Heart right ventricle (tissue), 16 donors: ENCODE measurements at regions not wholly inside any gene's neighbourhood (a gene's known extent, or its start where the extent isn't known, plus 50 kb on each side); places are given as distances from the start of the nearest gene placed in this dataset.
A peak's percentile ranks its signal among the peaks of the same experiment; 100 is the strongest.

Experiments used
- ATAC-seq, 8 donors: fragments of 200-7000 bp; cut with Tn5 transposase; one replicate each; pipeline ENCODE4 v1.9.1; 2020; ENCODE audit warnings: mild to moderate bottlenecking in 8 of 8, moderate library complexity in 8 of 8, moderate number of reproducible peaks in 1 of 8
- DNase-seq, 2 donors: peaks; one replicate each; pipeline ENCODE4 v3.0.0-alpha.2; 2020
- H3K27ac ChIP-seq, 10 donors: fragments of 200-600 bp; sonication (generic) in 2 of 10; one replicate each; pipeline versions ENCODE4 v1.5.0 to v1.8.0; 2020 to 2022; ENCODE audit warnings: mild to moderate bottlenecking in 3 of 10
- H3K27me3 ChIP-seq, 7 donors: fragments of 200-600 bp; one replicate each; pipeline ENCODE4 v1.8.0; 2021 to 2022; ENCODE audit warnings: mild to moderate bottlenecking in 2 of 7
- H3K36me3 ChIP-seq, 9 donors: fragments of 200-600 bp; sonication (generic) in 1 of 9; one replicate each; pipeline versions ENCODE4 v1.5.0 to v1.8.0; 2020 to 2022; ENCODE audit warnings: mild to moderate bottlenecking in 2 of 9
- H3K4me1 ChIP-seq, 9 donors: fragments of 200-600 bp; sonication (generic) in 1 of 9; one replicate each; pipeline versions ENCODE4 v1.5.0 to v1.8.0; 2020 to 2022; ENCODE audit warnings: mild to moderate bottlenecking in 4 of 9
- H3K4me3 ChIP-seq, 10 donors: fragments of 200-600 bp; sonication (generic) in 2 of 10; one replicate each; pipeline versions ENCODE4 v1.5.0 to v1.8.0; 2020 to 2022; ENCODE audit warnings: mild to moderate bottlenecking in 7 of 10, moderate library complexity in 2 of 10
- H3K9me3 ChIP-seq, 11 donors: fragments of 200-600 bp in 10 of 11; sonication (generic) in 2 of 11; one replicate each; pipeline versions ENCODE4 v1.5.0 to v1.8.0; 2013 to 2022; ENCODE audit warnings: mild to moderate bottlenecking in 2 of 11, control low read depth in 1 of 11, moderate library complexity in 1 of 11
- CTCF ChIP-seq, 9 donors: fragments of 200-600 bp; sonication (generic) in 2 of 9; IDR thresholded peaks; one replicate each; pipeline versions ENCODE4 v1.5.0 to v1.8.0; 2021 to 2022; ENCODE audit warnings: antibody characterized with exemption in 9 of 9, mild to moderate bottlenecking in 5 of 9, moderate library complexity in 1 of 9
- WGBS, 2 donors: extraction: QIAGEN DNeasy Blood & Tissue Kit; methylation state at CpG; one replicate each; pipeline ENCODE4 v1.1.7; 2013; ENCODE audit warnings: inconsistent platforms in 1 of 2; 5-methylcytosine and 5-hydroxymethylcytosine counted together
- intact Hi-C, 10 donors: fragments of 100-400 bp; cut with DNase I; formaldehyde crosslinking; loops; one replicate each; pipeline versions ENCODE4 v1.11.1 to v1.14.2; 2022
- donor health status: Arrhythmogenic right ventricular cardiomyopathy.
- donor health status: ischemic (EF 13 %, LVEDD 7.1; RV severe dilation, severe dysfunction).
- donor health status: healthy with polysubstance abuse.
- donor health status: DM: no; HTN: yes; CAD: no.
- donor health status: DM: no; HTN: no; CAD: no.
- donor health status: ischemic (EF 25% LVEDD 6.9; RV normal size, moderate dysfunction).
- donor health status: ischemic (EF 25% LVEDD 5.7; RV mildly dilated, moderate dysfunction).
- donor health status: healthy.
- donor health status: DM: yes; HTN: yes; CAD: no.
- donor health status: Ischemic cardiomyopathy.
- donor health status: ischemic (EF 35%, LVEDD 5.7; RV mildly dilated, moderate dysfunction).
- donor health status: nonischemic (EF 11% LVEDD 7.7; RV severe dilation, severe dysfunction).
- donor health status: DM: yes; HTN: yes; CAD: no.
- donor health status: PGD.
- donor health status: ischemic (EF 29% LVEDD 5.4; RV normal size, mild dysfunction).
- donor health status: nonischemic (EF 23%, LVEDD 6.1; RV moderate dilation, normal function).

- intact Hi-C loops, result loop anchor here in 4 of 10 donors (5.0 to 10.0 kb wide), 4 partner anchors 232 to 1392 kb away; no protein-coding TSS in a partner anchor
- Histone ChIP-seq H3K4me3 (no peak overlapping the region), H3K27ac (no peak overlapping the region), H3K4me1 (peaks cover 0 to 8% (median 0%) of the 10 kb centered on the region in 9 donors), H3K27me3 (no peaks in the 10 kb centered on the region), H3K36me3 (no peaks in the 10 kb centered on the region), H3K9me3 (no peaks in the 10 kb centered on the region)
- no peak for ATAC-seq
- TF ChIP-seq CTCF (IDR thresholded peaks at IDR 0.05), result peak in 8 of 9 donors; percentile 22 to 74 (median 64)
- WGBS, 2 donors, result 49 to 59% methylated on average over 2 of the region's 2 CpGs
- DNase-seq, result no peak
Observed at GRCh38 chr12:24596768-24597388, 352.0 kb downstream of the BCAT1 start.

GRCh38 chr12:24595652-24596235, 353.2 kb downstream of the BCAT1 start:
- no peaks in the 10 kb centered on the region for H3K27me3 ChIP-seq
- peaks cover 0 to under 1% (median 0%) of the 10 kb centered on the region in 9 donors for H3K4me1 ChIP-seq
- no peaks in the 10 kb centered on the region for H3K36me3 ChIP-seq
- peak in 2 of 9 donors; percentile 13 to 24 for TF ChIP-seq CTCF (IDR thresholded peaks at IDR 0.05)
- intact Hi-C loops, result loop anchor here in 4 of 10 donors (5.0 to 10.0 kb wide), 4 partner anchors 231 to 1391 kb away; no protein-coding TSS in a partner anchor
- ATAC-seq (no peak), DNase-seq (no peak)
- H3K9me3 ChIP-seq, result no peaks in the 10 kb centered on the region
- WGBS, 2 donors, result 71 to 79% methylated on average over 3 of the region's 3 CpGs
- no peak overlapping the region for H3K4me3 ChIP-seq
- no peak overlapping the region for H3K27ac ChIP-seq

GRCh38 chr12:24591715-24592440, 357.0 kb downstream of the BCAT1 start:
- TF ChIP-seq CTCF (IDR thresholded peaks at IDR 0.05), result no peak
- Histone ChIP-seq H3K27ac (no peak overlapping the region), H3K9me3 (no peaks in the 10 kb centered on the region), H3K36me3 (no peaks in the 10 kb centered on the region), H3K4me1 (no peaks in the 10 kb centered on the region), H3K27me3 (no peaks in the 10 kb centered on the region), H3K4me3 (no peak overlapping the region)
- WGBS, 2 donors, result 75 to 78% methylated on average over 1 of the region's 1 CpG
- DNase-seq, result no peak
- intact Hi-C loops, result loop anchor here in 4 of 10 donors (10.0 kb wide), 3 partner anchors 227 to 1387 kb away; no protein-coding TSS in a partner anchor
- no peak for ATAC-seq

GRCh38 chr12:24591079-24591626, 357.7 kb downstream of the BCAT1 start:
- H3K27ac ChIP-seq, result no peak overlapping the region
- no peaks in the 10 kb centered on the region for H3K4me1 ChIP-seq
- DNase-seq (no peak), ATAC-seq (no peak)
- H3K9me3 ChIP-seq, result no peaks in the 10 kb centered on the region
- no peak for TF ChIP-seq CTCF (IDR thresholded peaks at IDR 0.05)
- H3K27me3 ChIP-seq, result no peaks in the 10 kb centered on the region
- intact Hi-C loops, result loop anchor here in 4 of 10 donors (10.0 kb wide), 3 partner anchors 226 to 1386 kb away; no protein-coding TSS in a partner anchor
- WGBS, 2 donors, result 73 to 81% methylated on average over 4 of the region's 4 CpGs
- no peak overlapping the region for H3K4me3 ChIP-seq
- H3K36me3 ChIP-seq, result no peaks in the 10 kb centered on the region
